DOHH2 (cell line): ENCODE measurements at regions not wholly inside any gene's neighbourhood (a gene's known extent, or its start where the extent isn't known, plus 50 kb on each side); places are given as distances from the start of the nearest gene placed in this dataset.

Source experiments
- EZH2phosphoT487 ChIP-seq: fragments of 200-600 bp; sonication (generic); IDR thresholded peaks from 2 replicates; pipeline ENCODE4 v1.6.1; 2017; ENCODE audit warnings: borderline replicate concordance, mild to moderate bottlenecking, antibody characterized with exemption, low read length, moderate library complexity, mixed read lengths
- TF ChIP-seq, protein P1 (sequence below): fragments of 200-600 bp; sonication (generic); IDR thresholded peaks from one replicate; pipeline ENCODE4 v1.5.1; 2014; ENCODE audit warnings: antibody characterized with exemption, mild to moderate bottlenecking, low read depth, low read length; ENCODE audit not compliant: poor library complexity, severe bottlenecking

DNA sequence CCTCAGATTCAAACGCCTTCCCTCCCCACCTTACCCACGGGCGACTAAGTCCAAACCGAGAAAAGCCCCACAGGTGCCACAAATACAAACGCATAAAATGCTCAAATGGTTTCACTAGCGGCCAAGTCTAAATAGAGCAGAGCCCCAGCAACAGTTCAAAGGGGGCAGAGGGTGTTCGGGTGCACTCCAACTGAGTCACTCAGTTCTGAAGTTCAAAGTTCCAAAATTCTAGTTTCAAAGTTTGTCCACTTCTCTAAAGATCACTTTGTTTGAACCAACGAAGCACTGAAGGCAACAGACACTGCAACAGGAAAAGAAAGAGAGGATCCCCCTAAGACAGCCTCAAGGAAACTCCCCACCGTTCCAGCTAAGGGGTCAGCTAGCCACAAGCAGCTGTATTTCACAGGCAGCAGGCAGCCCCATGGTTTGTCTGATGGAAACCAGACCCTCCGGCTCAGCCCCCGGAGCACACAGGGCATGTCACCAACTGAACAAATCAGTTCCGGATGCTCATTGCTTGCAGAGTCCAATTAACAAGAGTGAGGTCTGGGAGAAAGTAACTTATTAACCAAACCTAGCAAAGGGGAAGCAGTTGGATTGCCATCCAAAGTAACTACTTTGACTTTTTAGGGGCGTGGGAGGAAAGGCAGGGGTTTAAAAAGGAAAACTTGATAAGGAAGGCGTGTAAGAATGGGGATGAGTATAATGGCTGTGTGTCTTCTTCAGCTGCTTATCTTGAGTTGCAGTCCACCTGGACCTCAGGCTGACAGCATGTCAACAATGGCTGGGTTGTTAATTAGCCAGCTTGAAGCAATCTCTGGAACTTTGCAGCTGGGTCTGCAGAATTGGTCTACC, 1423.9 kb upstream of the PRMT6 start:
- TF ChIP-seq, protein P1, sequence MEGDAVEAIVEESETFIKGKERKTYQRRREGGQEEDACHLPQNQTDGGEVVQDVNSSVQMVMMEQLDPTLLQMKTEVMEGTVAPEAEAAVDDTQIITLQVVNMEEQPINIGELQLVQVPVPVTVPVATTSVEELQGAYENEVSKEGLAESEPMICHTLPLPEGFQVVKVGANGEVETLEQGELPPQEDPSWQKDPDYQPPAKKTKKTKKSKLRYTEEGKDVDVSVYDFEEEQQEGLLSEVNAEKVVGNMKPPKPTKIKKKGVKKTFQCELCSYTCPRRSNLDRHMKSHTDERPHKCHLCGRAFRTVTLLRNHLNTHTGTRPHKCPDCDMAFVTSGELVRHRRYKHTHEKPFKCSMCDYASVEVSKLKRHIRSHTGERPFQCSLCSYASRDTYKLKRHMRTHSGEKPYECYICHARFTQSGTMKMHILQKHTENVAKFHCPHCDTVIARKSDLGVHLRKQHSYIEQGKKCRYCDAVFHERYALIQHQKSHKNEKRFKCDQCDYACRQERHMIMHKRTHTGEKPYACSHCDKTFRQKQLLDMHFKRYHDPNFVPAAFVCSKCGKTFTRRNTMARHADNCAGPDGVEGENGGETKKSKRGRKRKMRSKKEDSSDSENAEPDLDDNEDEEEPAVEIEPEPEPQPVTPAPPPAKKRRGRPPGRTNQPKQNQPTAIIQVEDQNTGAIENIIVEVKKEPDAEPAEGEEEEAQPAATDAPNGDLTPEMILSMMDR: no peak
- no peak for TF ChIP-seq EZH2phosphoT487
